ENCODE measurements at regions not wholly inside any gene's neighbourhood (a gene's known extent, or its start where the extent isn't known, plus 50 kb on each side); places are given as distances from the start of the nearest gene placed in this dataset.
"Not testable (repeated sequence)": the region's sequence is repeated elsewhere in the genome, so short reads cannot be mapped to it uniquely, and the experiment has no call there.

DNA sequence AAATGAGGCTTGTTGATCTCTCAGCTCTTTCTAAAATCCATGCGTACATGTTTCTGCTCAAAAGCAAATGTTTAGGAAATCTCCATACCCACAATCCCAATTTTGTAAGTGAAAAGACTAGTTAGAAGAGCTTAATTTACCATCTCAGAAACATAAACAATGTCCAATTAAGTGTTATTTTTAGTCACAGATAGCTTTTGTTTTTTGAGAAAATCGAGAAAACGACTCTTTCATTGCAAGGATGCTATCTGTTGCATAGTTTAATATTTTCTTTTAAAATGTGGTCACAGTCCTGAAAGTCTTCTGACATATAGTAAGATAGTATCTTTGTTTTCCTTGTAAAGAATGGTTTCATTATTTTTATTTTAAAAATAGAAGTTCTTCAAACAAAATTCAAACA lies 338.0 kb upstream of the DAB2 start:
- no peak overlapping the region for H3K27ac ChIP-seq (ENCODE audit: insufficient read depth, low read depth, low read length, poor library complexity, severe bottlenecking)
- no peak overlapping the region for H3K4me3 ChIP-seq (ENCODE audit: insufficient read depth, low read depth, low read length)
- H3K4me1 ChIP-seq (ENCODE audit: control insufficient read depth, insufficient read depth, low read length): no peaks in the 10 kb centered on the region
- H3K9me3 ChIP-seq (ENCODE audit: control insufficient read depth, low read length): no peaks in the 10 kb centered on the region
- H3K36me3 ChIP-seq (ENCODE audit: control insufficient read depth, insufficient read depth, low read length): no peaks in the 10 kb centered on the region
- WGBS, 2 experiments: 91% methylated on average over 3 of the region's 3 CpGs; no CpG with 5 or more reads in 1 of the 2 experiments
- H3K27me3 ChIP-seq (ENCODE audit: control insufficient read depth, insufficient read depth, low read length, poor library complexity, severe bottlenecking): no peaks in the 10 kb centered on the region

- H3K27ac ChIP-seq (ENCODE audit: insufficient read depth, low read depth, low read length, poor library complexity, severe bottlenecking): no peak overlapping the region
Measured at GRCh38 chr5:39761199-39761950, 336.6 kb upstream of the DAB2 start.

GRCh38 chr5:39760385-39761198 lies 335.8 kb upstream of the DAB2 start:
- no peaks in the 10 kb centered on the region for H3K27me3 ChIP-seq (ENCODE audit: control insufficient read depth, insufficient read depth, low read length, poor library complexity, severe bottlenecking)
- H3K36me3 ChIP-seq (ENCODE audit: control insufficient read depth, insufficient read depth, low read length): no peaks in the 10 kb centered on the region
- no peak overlapping the region for H3K4me3 ChIP-seq (ENCODE audit: insufficient read depth, low read depth, low read length)
- 91 to 95% methylated on average over 3 to 5 of the region's 5 CpGs for WGBS, 2 experiments
- H3K27ac ChIP-seq (ENCODE audit: insufficient read depth, low read depth, low read length, poor library complexity, severe bottlenecking): no peak overlapping the region
- H3K9me3 ChIP-seq (ENCODE audit: control insufficient read depth, low read length): no peaks in the 10 kb centered on the region
- no peaks in the 10 kb centered on the region for H3K4me1 ChIP-seq (ENCODE audit: control insufficient read depth, insufficient read depth, low read length)

More at GRCh38 chr5:39761199-39761950, 336.6 kb upstream of the DAB2 start:
- no peaks in the 10 kb centered on the region for H3K27me3 ChIP-seq (ENCODE audit: control insufficient read depth, insufficient read depth, low read length, poor library complexity, severe bottlenecking)
- 90 to 98% methylated on average over 10 of the region's 10 CpGs for WGBS, 2 experiments
- no peaks in the 10 kb centered on the region for H3K4me1 ChIP-seq (ENCODE audit: control insufficient read depth, insufficient read depth, low read length)
- H3K4me3 ChIP-seq (ENCODE audit: insufficient read depth, low read depth, low read length): no peak overlapping the region
- no peaks in the 10 kb centered on the region for H3K9me3 ChIP-seq (ENCODE audit: control insufficient read depth, low read length)
- no peaks in the 10 kb centered on the region for H3K36me3 ChIP-seq (ENCODE audit: control insufficient read depth, insufficient read depth, low read length)

GRCh38 chr5:39759701-39760100 lies 334.9 kb upstream of the DAB2 start:
- Histone ChIP-seq H3K27ac (ENCODE audit: insufficient read depth, low read depth, low read length, poor library complexity, severe bottlenecking) (no peak overlapping the region), H3K27me3 (ENCODE audit: control insufficient read depth, insufficient read depth, low read length, poor library complexity, severe bottlenecking) (no peaks in the 10 kb centered on the region), H3K4me1 (ENCODE audit: control insufficient read depth, insufficient read depth, low read length) (no peaks in the 10 kb centered on the region), H3K36me3 (ENCODE audit: control insufficient read depth, insufficient read depth, low read length) (no peaks in the 10 kb centered on the region), H3K9me3 (ENCODE audit: control insufficient read depth, low read length) (no peaks in the 10 kb centered on the region), H3K4me3 (ENCODE audit: insufficient read depth, low read depth, low read length) (no peak overlapping the region)

GRCh38 chr5:39758426-39758825 lies 333.6 kb upstream of the DAB2 start:
- no peaks in the 10 kb centered on the region for H3K4me1 ChIP-seq (ENCODE audit: control insufficient read depth, insufficient read depth, low read length)
- 89 to 97% methylated on average over 3 of the region's 3 CpGs for WGBS, 2 experiments
- no peaks in the 10 kb centered on the region for H3K9me3 ChIP-seq (ENCODE audit: control insufficient read depth, low read length)
- no peaks in the 10 kb centered on the region for H3K36me3 ChIP-seq (ENCODE audit: control insufficient read depth, insufficient read depth, low read length)
- no peaks in the 10 kb centered on the region for H3K27me3 ChIP-seq (ENCODE audit: control insufficient read depth, insufficient read depth, low read length, poor library complexity, severe bottlenecking)
- no peak overlapping the region for H3K27ac ChIP-seq (ENCODE audit: insufficient read depth, low read depth, low read length, poor library complexity, severe bottlenecking)
- H3K4me3 ChIP-seq (ENCODE audit: insufficient read depth, low read depth, low read length): no peak overlapping the region

- 89 to 91% methylated on average over 1 of the region's 1 CpG for WGBS, 2 experiments
- Histone ChIP-seq H3K36me3 (ENCODE audit: control insufficient read depth, insufficient read depth, low read length) (no peaks in the 10 kb centered on the region), H3K27me3 (ENCODE audit: control insufficient read depth, insufficient read depth, low read length, poor library complexity, severe bottlenecking) (no peaks in the 10 kb centered on the region), H3K4me1 (ENCODE audit: control insufficient read depth, insufficient read depth, low read length) (no peaks in the 10 kb centered on the region), H3K27ac (ENCODE audit: insufficient read depth, low read depth, low read length, poor library complexity, severe bottlenecking) (no peak overlapping the region), H3K9me3 (ENCODE audit: control insufficient read depth, low read length) (no peaks in the 10 kb centered on the region), H3K4me3 (ENCODE audit: insufficient read depth, low read depth, low read length) (no peak overlapping the region)
Measured at GRCh38 chr5:39757131-39757530, 332.4 kb upstream of the DAB2 start.

- Histone ChIP-seq H3K27ac (ENCODE audit: insufficient read depth, low read depth, low read length, poor library complexity, severe bottlenecking) (no peak overlapping the region), H3K4me3 (ENCODE audit: insufficient read depth, low read depth, low read length) (no peak overlapping the region), H3K9me3 (ENCODE audit: control insufficient read depth, low read length) (no peaks in the 10 kb centered on the region), H3K36me3 (ENCODE audit: control insufficient read depth, insufficient read depth, low read length) (no peaks in the 10 kb centered on the region), H3K27me3 (ENCODE audit: control insufficient read depth, insufficient read depth, low read length, poor library complexity, severe bottlenecking) (no peaks in the 10 kb centered on the region), H3K4me1 (ENCODE audit: control insufficient read depth, insufficient read depth, low read length) (no peaks in the 10 kb centered on the region)
Measured at GRCh38 chr5:39755986-39756385, 331.2 kb upstream of the DAB2 start.

DNA sequence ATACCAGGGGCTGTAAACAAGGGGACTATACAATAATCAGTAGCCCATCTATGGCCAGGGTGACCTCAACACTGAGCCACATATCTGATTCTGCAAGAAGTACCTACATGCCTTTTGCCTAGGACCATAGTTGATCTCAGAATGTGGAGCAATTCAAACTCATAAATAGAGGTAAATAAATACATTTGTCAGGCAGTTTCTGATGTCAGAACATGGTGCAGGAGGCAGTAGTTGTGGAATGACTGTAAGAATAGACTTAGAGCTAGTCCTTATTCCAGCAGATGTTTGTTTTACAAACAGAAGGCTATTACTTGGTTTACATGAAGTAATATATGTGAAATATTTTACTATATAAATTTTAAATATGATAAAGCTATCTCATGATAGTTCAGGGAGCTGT lies 330.7 kb upstream of the DAB2 start:
- Histone ChIP-seq H3K4me3 (ENCODE audit: insufficient read depth, low read depth, low read length) (no peak overlapping the region), H3K4me1 (ENCODE audit: control insufficient read depth, insufficient read depth, low read length) (no peaks in the 10 kb centered on the region), H3K27ac (ENCODE audit: insufficient read depth, low read depth, low read length, poor library complexity, severe bottlenecking) (no peak overlapping the region), H3K27me3 (ENCODE audit: control insufficient read depth, insufficient read depth, low read length, poor library complexity, severe bottlenecking) (no peaks in the 10 kb centered on the region), H3K36me3 (ENCODE audit: control insufficient read depth, insufficient read depth, low read length) (no peaks in the 10 kb centered on the region), H3K9me3 (ENCODE audit: control insufficient read depth, low read length) (no peaks in the 10 kb centered on the region)

DNA sequence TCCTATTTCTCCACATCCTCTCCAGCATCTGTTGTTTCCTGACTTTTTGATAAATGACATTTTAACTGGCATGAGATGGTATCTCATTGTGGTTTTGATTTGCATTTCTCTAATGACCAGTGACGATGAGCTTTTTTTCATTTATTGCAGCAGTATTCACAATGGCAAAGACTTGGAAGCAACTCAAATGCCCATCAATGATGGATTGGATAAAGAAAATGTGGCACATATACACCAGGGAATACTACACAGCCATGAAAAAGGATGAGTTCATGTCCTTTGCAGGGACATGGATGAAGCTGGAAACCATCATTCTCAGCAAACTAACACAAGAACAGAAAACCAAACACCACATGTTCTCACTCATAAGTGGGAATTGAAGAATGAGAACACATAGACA lies 329.0 kb upstream of the DAB2 start:
- 91 to 96% methylated on average over 1 of the region's 1 CpG for WGBS, 2 experiments
- H3K36me3 ChIP-seq (ENCODE audit: control insufficient read depth, insufficient read depth, low read length): not testable (repeated sequence)

GRCh38 chr5:39750661-39751060 lies 325.9 kb upstream of the DAB2 start:
- H3K4me1 ChIP-seq (ENCODE audit: control insufficient read depth, insufficient read depth, low read length): no peaks in the 10 kb centered on the region
- H3K9me3 ChIP-seq (ENCODE audit: control insufficient read depth, low read length): no peaks in the 10 kb centered on the region
- no peaks in the 10 kb centered on the region for H3K27me3 ChIP-seq (ENCODE audit: control insufficient read depth, insufficient read depth, low read length, poor library complexity, severe bottlenecking)
- 84 to 88% methylated on average over 4 of the region's 4 CpGs for WGBS, 2 experiments
- H3K4me3 ChIP-seq (ENCODE audit: insufficient read depth, low read depth, low read length): no peak overlapping the region
- H3K36me3 ChIP-seq (ENCODE audit: control insufficient read depth, insufficient read depth, low read length): no peaks in the 10 kb centered on the region
- no peak overlapping the region for H3K27ac ChIP-seq (ENCODE audit: insufficient read depth, low read depth, low read length, poor library complexity, severe bottlenecking)

More for the DNA sequence above, 329.0 kb upstream of the DAB2 start:
- H3K9me3 ChIP-seq (ENCODE audit: control insufficient read depth, low read length); H3K4me3 ChIP-seq (ENCODE audit: insufficient read depth, low read depth, low read length); H3K27me3 ChIP-seq (ENCODE audit: control insufficient read depth, insufficient read depth, low read length, poor library complexity, severe bottlenecking); H3K27ac ChIP-seq (ENCODE audit: insufficient read depth, low read depth, low read length, poor library complexity, severe bottlenecking); H3K4me1 ChIP-seq (ENCODE audit: control insufficient read depth, insufficient read depth, low read length): not testable (repeated sequence)

All from ectodermal cell (in vitro differentiated cells).